Lower lobe of right lung (tissue), 2 donors: ENCODE measurements at regions not wholly inside any gene's neighbourhood (a gene's known extent, or its start where the extent isn't known, plus 50 kb on each side); places are given as distances from the start of the nearest gene placed in this dataset.

ENCODE experiments used
- ATAC-seq, 2 donors: fragments of 200-7000 bp; cut with Tn5 transposase; one replicate each; pipeline ENCODE4 v1.9.1; 2020 to 2022; ENCODE audit warnings: mild to moderate bottlenecking in 2 of 2, moderate library complexity in 2 of 2
- DNase-seq: peaks from one replicate; pipeline ENCODE4 v3.0.0-alpha.2; 2020
- H3K27ac ChIP-seq: fragments of 200-600 bp; one replicate; pipeline ENCODE4 v1.8.0; 2022
- H3K27me3 ChIP-seq: fragments of 200-600 bp; one replicate; pipeline ENCODE4 v1.8.0; 2022; ENCODE audit warnings: low read depth
- H3K36me3 ChIP-seq: fragments of 200-600 bp; one replicate; pipeline ENCODE4 v1.8.0; 2022; ENCODE audit warnings: mild to moderate bottlenecking
- H3K4me1 ChIP-seq: fragments of 200-600 bp; one replicate; pipeline ENCODE4 v1.8.0; 2022
- H3K4me3 ChIP-seq: fragments of 200-600 bp; one replicate; pipeline ENCODE4 v1.8.0; 2022; ENCODE audit warnings: mild to moderate bottlenecking
- H3K9me3 ChIP-seq: fragments of 200-600 bp; one replicate; pipeline ENCODE4 v1.8.0; 2022
- CTCF ChIP-seq: fragments of 200-600 bp; IDR thresholded peaks from one replicate; pipeline ENCODE4 v1.8.0; 2022; ENCODE audit warnings: antibody characterized with exemption, mild to moderate bottlenecking
- intact Hi-C: fragments of 100-400 bp; cut with DNase I; formaldehyde crosslinking; loops from one replicate; pipeline ENCODE4 v1.11.0; 2022
- donor health status: DM: no; HTN: yes; CAD: no; lungs with severe emphysema.

GRCh38 chr4:8791609-8792008, 80.0 kb downstream of the HMX1 start:
- Histone ChIP-seq H3K9me3 (no peaks in the 10 kb centered on the region), H3K4me3 (no peak overlapping the region), H3K36me3 (no peaks in the 10 kb centered on the region), H3K27me3 (peaks cover 5% of the 10 kb centered on the region), H3K4me1 (no peaks in the 10 kb centered on the region), H3K27ac (no peak overlapping the region)
- intact Hi-C loops: no loop called here
- no peak for ATAC-seq
- no peak for DNase-seq
- no peak for TF ChIP-seq CTCF

GRCh38 chr4:8790749-8791148, 80.9 kb downstream of the HMX1 start:
- intact Hi-C loops: no loop called here
- no peak for DNase-seq

GRCh38 chr4:8788174-8788573, 83.5 kb downstream of the HMX1 start:
- no peaks in the 10 kb centered on the region for H3K4me1 ChIP-seq
- no peak for DNase-seq
- intact Hi-C loops: no loop called here
- H3K36me3 ChIP-seq: no peaks in the 10 kb centered on the region
- H3K27me3 ChIP-seq: peaks cover 10% of the 10 kb centered on the region
- H3K9me3 ChIP-seq: no peaks in the 10 kb centered on the region
- no peak for TF ChIP-seq CTCF
- no peak overlapping the region for H3K27ac ChIP-seq
- no peak overlapping the region for H3K4me3 ChIP-seq
- ATAC-seq: no peak

More at GRCh38 chr4:8790749-8791148, 80.9 kb downstream of the HMX1 start:
- Histone ChIP-seq H3K27ac (no peak overlapping the region), H3K27me3 (peaks cover 8% of the 10 kb centered on the region), H3K36me3 (no peaks in the 10 kb centered on the region), H3K4me3 (no peak overlapping the region), H3K4me1 (no peaks in the 10 kb centered on the region), H3K9me3 (no peaks in the 10 kb centered on the region)
- no peak for ATAC-seq
- TF ChIP-seq CTCF: no peak

GRCh38 chr4:8786166-8786565, 85.5 kb downstream of the HMX1 start:
- intact Hi-C loops: no loop called here
- Histone ChIP-seq H3K27ac (no peak overlapping the region), H3K27me3 (peaks cover 10% of the 10 kb centered on the region), H3K4me1 (no peaks in the 10 kb centered on the region), H3K4me3 (no peak overlapping the region), H3K36me3 (no peaks in the 10 kb centered on the region), H3K9me3 (no peaks in the 10 kb centered on the region)
- TF ChIP-seq CTCF: no peak
- DNase-seq (no peak), ATAC-seq (no peak)

- no peak overlapping the region for H3K27ac ChIP-seq
- ATAC-seq: no peak
- H3K9me3 ChIP-seq: no peaks in the 10 kb centered on the region
- H3K4me1 ChIP-seq: no peaks in the 10 kb centered on the region
- no peak for DNase-seq
- H3K36me3 ChIP-seq: no peaks in the 10 kb centered on the region
- intact Hi-C loops: no loop called here
- no peak for TF ChIP-seq CTCF
- H3K27me3 ChIP-seq: peaks cover 12% of the 10 kb centered on the region
- no peak overlapping the region for H3K4me3 ChIP-seq
These were observed 85.9 kb downstream of the HMX1 start for GRCh38 chr4:8785656-8786142.

GRCh38 chr4:8783736-8784135, 87.9 kb downstream of the HMX1 start:
- no peaks in the 10 kb centered on the region for H3K4me1 ChIP-seq
- peaks cover 12% of the 10 kb centered on the region for H3K27me3 ChIP-seq
- intact Hi-C loops: no loop called here
- no peaks in the 10 kb centered on the region for H3K36me3 ChIP-seq
- H3K4me3 ChIP-seq: no peak overlapping the region
- no peak for DNase-seq
- ATAC-seq: no peak
- H3K9me3 ChIP-seq: no peaks in the 10 kb centered on the region
- H3K27ac ChIP-seq: no peak overlapping the region
- no peak for TF ChIP-seq CTCF
